HG02642 (cell line): ENCODE measurements at regions not wholly inside any gene's neighbourhood (a gene's known extent, or its start where the extent isn't known, plus 50 kb on each side); places are given as distances from the start of the nearest gene placed in this dataset.

Experiments
- ATAC-seq: cut with Tn5 transposase; IDR thresholded peaks from one replicate; pipeline ENCODE4 v1.9.1; 2021; ENCODE audit warnings: mild to moderate bottlenecking; ENCODE audit not compliant: unreplicated experiment, poor library complexity

- ATAC-seq, result no peak
Measured at GRCh38 chr2:23208339-23208738, 176.6 kb upstream of the KLHL29 start.

GRCh38 chr2:23209059-23209458, 175.9 kb upstream of the KLHL29 start:
- no peak for ATAC-seq

- no peak for ATAC-seq
Measured at GRCh38 chr2:23211987-23212583, 172.9 kb upstream of the KLHL29 start.

- no peak for ATAC-seq
Measured at GRCh38 chr2:23213196-23213595, 171.8 kb upstream of the KLHL29 start.

DNA sequence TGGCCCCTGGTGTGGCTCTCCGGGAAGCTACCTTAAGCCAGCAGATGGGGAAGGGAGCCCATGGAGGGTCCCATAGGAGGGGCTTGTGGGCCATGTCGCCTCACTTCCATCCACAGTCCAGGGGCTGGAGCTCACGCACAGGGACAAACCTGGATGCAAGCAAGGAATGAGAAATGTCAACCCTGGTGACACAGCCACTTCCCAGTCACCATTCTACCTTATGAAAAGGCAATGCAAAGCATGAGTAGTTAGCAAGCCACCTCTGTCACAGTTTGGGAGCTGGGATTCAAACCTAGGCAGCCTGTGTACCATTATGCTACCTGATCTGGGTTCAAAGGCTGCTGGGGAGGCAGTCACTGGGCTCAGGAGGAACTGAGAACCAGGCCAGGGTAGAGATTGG, 170.0 kb upstream of the KLHL29 start:
- ATAC-seq, result no peak

DNA sequence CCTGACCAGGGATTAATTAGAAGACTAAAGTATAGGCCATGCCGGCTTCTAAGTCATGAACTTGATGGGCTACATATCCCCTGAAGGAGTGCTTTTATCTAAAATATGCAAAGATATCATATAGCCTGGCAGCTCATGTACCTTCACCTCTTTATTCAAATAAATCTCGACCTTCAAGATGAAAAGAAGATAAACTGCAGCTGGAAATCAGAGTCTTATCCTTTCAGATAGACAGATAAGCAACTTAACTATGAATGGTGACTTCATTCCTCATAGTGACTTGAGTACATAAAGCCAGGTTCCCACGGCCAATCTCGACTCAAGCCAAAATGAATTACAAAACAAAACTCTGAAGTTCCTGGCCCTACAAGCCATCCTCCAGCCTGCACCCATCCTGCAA, 165.3 kb upstream of the KLHL29 start:
- no peak for ATAC-seq

DNA sequence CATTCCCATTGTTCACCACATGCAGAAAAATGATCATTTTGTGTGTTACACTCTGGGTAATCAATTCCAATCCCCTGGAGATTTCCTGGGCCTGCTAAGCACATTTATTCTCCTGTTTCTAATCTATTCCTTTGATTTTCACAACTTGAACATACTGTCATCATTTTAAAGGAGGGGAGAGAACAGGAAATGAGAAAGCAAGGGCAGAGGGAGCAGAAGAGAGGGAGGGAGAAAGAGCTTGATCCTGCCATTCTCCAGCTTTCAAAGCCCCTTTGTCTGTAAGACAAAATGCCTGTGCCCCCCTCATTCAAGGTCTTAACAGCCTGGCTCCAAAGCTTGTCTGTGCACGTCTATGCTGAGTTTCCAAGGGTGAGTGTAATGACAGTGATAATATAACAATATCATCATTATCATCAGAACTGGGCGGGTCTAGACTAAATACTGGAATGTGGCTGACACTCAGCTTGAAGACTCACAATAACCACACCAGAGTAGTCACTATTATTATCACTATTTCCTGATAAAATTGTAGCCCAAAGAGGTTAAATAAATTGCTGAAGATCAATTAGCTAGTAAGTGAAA, 164.4 kb upstream of the KLHL29 start:
- ATAC-seq, result no peak

GRCh38 chr2:23221236-23221635, 163.7 kb upstream of the KLHL29 start:
- ATAC-seq, result no peak

- no peak for ATAC-seq
Measured at GRCh38 chr2:23221901-23222300, 163.1 kb upstream of the KLHL29 start.

- ATAC-seq, result no peak
Measured at GRCh38 chr2:23230885-23231284, 154.1 kb upstream of the KLHL29 start.

GRCh38 chr2:23231865-23232264, 153.1 kb upstream of the KLHL29 start:
- ATAC-seq, result no peak

DNA sequence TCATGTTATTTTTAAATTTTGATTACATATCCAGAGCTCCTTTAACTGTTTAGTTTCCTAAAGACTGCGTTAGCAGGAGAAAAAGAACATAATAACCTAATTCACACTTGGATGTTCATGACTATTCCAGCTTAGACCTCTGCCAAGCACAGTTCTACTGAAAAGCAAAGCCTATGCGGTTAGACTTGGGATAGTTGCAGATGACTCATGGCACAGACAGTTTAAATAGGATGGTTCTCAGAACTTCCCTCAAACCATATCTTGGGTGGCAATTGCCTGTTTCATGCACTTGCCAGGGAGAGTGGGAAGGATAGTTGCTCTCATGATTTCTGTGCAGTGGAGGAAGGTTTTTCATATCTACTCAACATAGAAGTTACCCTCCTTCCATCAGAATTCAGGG, 149.7 kb upstream of the KLHL29 start:
- no peak for ATAC-seq

- ATAC-seq, result no peak
Measured at GRCh38 chr2:23235736-23236135, 149.2 kb upstream of the KLHL29 start.

DNA sequence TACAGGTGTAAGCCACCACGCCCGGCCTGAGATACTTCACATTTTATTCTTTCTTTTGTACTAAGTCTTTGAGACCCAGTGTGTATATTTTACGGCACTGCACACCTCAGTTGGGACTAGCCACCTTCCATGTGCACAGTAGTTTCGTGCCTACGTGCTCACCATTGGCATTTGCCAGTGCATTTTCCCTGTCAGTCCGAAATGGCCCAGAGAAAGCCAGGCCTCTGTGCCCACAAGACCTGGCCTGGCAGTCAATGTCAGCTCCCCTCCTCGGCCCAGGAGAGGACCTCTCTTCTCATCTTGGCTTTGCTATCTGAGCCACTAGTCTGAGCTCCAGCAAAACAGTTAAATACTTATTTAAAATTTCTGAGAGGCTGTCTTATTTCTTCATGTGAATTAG, 147.8 kb upstream of the KLHL29 start:
- no peak for ATAC-seq

GRCh38 chr2:23238011-23238657, 146.8 kb upstream of the KLHL29 start:
- no peak for ATAC-seq

DNA sequence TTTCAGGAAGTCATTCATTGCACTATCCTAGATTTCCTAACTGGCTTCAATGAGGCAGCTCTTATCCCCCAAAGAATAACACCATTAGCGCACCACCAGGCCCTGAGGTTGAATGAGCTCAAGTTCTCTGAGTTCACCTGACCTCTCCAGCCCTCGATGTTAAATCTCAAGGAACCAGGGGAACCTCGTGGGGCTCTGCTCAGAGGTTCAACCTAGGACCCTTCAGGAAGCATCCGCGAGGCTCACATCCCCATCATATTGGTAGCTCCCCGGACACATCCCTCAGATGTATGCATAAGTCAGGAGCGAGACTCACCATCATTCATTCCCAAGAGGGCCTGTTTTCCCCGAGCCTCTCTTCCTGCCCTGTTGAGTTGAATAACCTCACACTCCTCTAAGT, 145.6 kb upstream of the KLHL29 start:
- no peak for ATAC-seq

- ATAC-seq, result no peak
Measured at GRCh38 chr2:23241121-23241520, 143.9 kb upstream of the KLHL29 start.

DNA sequence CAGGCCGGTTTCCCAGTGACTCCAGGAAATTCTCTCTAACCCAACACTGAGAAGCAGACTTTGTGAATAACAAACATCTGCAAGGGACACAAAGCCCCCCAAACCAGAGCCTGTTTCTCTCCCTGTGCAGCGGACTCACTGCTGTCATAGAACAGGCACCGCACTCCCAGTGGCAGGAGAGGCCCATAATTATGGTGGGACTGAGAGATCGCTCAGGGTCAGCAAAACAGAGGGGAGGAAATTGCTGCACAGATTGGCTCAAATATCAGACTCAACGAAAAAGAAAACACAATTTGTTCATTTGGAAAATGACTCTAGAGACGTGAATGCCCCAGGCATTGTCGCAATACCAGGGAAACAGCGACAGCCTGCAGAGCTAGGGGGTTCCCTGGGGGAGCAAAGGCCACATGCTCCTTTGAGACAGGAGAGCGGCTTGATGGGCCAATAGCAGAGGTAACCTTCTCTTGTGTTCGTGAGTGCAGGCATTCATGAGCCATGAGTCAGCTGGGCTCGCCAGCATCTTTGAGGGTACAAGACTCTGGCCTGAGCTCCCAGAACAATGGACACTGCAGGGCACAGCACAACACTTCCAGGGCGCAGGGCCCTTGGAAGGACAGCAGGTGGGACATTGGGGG, 143.3 kb upstream of the KLHL29 start:
- ATAC-seq, result no peak

DNA sequence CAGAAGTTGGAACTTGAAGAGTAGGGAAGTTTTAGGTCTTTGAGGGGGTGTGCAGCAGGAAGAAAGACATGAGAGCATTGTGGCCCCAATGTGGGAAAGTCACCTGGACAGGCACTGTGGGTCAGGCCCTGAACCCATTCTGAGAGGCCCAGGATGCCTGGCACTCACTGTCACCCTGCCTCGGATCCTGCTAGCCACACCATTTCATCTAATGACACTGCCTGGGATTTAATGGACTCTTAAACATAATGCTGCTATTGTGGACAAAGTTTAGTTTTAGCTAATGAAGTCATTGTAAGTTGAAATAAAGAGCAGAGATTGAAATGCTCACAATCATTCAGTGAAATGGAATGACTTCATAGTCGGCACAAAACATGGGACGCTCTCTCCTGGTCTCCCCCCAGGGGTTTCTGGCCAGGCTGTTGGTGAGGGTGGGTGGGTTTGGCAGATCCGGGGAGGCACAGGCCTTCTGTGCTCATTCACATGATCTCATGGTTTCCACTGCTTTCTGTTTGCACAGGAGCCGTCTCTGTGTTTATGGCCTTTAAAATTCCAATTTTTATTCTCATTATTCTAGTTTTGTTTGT, 141.8 kb upstream of the KLHL29 start:
- ATAC-seq, result no peak

DNA sequence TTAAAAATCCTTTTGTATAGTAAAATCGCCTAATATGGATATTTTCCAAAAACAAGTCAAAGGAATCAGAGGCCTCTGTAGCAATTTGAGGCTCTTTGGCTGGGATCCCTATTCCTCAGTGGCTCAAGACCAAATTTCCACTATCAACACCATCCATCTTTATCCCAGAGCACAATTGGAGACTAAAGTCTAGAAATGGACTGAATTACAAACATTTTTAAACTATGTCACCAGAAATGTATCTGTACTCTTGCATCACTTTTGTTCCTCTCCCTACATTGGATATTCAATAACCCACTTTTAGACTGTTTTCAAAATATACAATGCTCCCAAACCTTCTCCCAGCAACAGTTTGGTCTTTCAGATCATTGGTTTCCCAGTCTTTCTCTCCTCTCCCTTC, 140.4 kb upstream of the KLHL29 start:
- no peak for ATAC-seq

- ATAC-seq, result no peak
Measured at GRCh38 chr2:23246992-23247683, 137.8 kb upstream of the KLHL29 start.
